T-cell (primary cell): ENCODE measurements at regions not wholly inside any gene's neighbourhood (a gene's known extent, or its start where the extent isn't known, plus 50 kb on each side); places are given as distances from the start of the nearest gene placed in this dataset.

Source experiments
- ATAC-seq, 4 experiments: fragments of 200-7000 bp in 3 of 4; fragments of 150-1000 bp in 1 of 4; cut with Tn5 transposase; replicated peaks in 1 of 4; 1 replicate in 3 of 4; 2 replicates in 1 of 4; pipeline ENCODE4 v1.10.0; 2021; ENCODE audit warnings: moderate library complexity in 3 of 4, mild to moderate bottlenecking in 2 of 4, moderate number of reproducible peaks in 1 of 4
- CTCF ChIA-PET, 2 donors: fragments of 300-600 bp; sonication (Branson Sonifier 250); formaldehyde crosslinking; loops; one replicate each; lab custom pipeline; 2022; ENCODE audit warnings: antibody characterized with exemption in 2 of 2; lab: Charles Lee
- POLR2A ChIA-PET, 2 donors: fragments of 300-600 bp; sonication (Branson Sonifier 250); formaldehyde crosslinking; loops; one replicate each; lab custom pipeline; 2022; ENCODE audit warnings: antibody characterized with exemption in 2 of 2; lab: Charles Lee
- DNase-seq, 35 experiments: peaks; one replicate each; pipeline versions ENCODE4 v3.0.0 to v3.0.0-alpha.2; 2013 to 2023
- H3K27ac ChIP-seq: one replicate; pipeline ENCODE4 v1.5.1; 2013; ENCODE audit warnings: low read length
- H3K27me3 ChIP-seq, 2 experiments: replicated peaks in 1 of 2; 1 replicate in 1 of 2; 2 replicates in 1 of 2; pipeline versions ENCODE4 v1.6.1 to v1.7.0; 2013; ENCODE audit warnings: low read length in 1 of 2, mixed read lengths in 1 of 2; ENCODE audit not compliant: control insufficient read depth in 2 of 2, insufficient read depth in 2 of 2; ENCODE audit errors: extremely low read depth in 1 of 2
- H3K36me3 ChIP-seq, 2 donors: 1 replicate in 1 of 2; 2 replicates in 1 of 2; pipeline versions ENCODE4 v1.6.1 to v1.7.0; 2013; ENCODE audit warnings: low read length in 1 of 2; ENCODE audit not compliant: control insufficient read depth in 2 of 2, insufficient read depth in 1 of 2; ENCODE audit errors: extremely low read depth in 1 of 2
- H3K4me1 ChIP-seq, 2 experiments: 1 replicate in 1 of 2; 2 replicates in 1 of 2; pipeline versions ENCODE4 v1.6.1 to v1.7.0; 2013; ENCODE audit warnings: low read length in 2 of 2, mixed read lengths in 1 of 2; ENCODE audit not compliant: insufficient read depth in 2 of 2, control insufficient read depth in 1 of 2; ENCODE audit errors: extremely low read depth in 1 of 2
- H3K4me3 ChIP-seq, 2 donors: 1 replicate in 1 of 2; 2 replicates in 1 of 2; pipeline versions ENCODE4 v1.5.1 to v1.7.0; 2013; ENCODE audit warnings: mild to moderate bottlenecking in 2 of 2, low read length in 1 of 2, moderate library complexity in 1 of 2; ENCODE audit not compliant: control insufficient read depth in 1 of 2; ENCODE audit errors: extremely low read depth in 1 of 2
- H3K9me3 ChIP-seq: 2 replicates; pipeline ENCODE4 v1.7.0; 2013
- H3K27ac Mint-ChIP-seq, 2 donors: one replicate each; pipeline ENCODE4 v1.8.0; 2020 to 2021; ENCODE audit warnings: mild to moderate bottlenecking in 2 of 2, mixed read lengths in 2 of 2
- H3K27me3 Mint-ChIP-seq, 2 donors: one replicate each; pipeline ENCODE4 v1.8.0; 2021 to 2022; ENCODE audit warnings: mixed read lengths in 2 of 2
- H3K36me3 Mint-ChIP-seq: one replicate; pipeline ENCODE4 v1.8.0; 2021; ENCODE audit warnings: mixed read lengths
- H3K4me1 Mint-ChIP-seq, 3 donors: one replicate each; pipeline ENCODE4 v1.8.0; 2020 to 2022; ENCODE audit warnings: mixed read lengths in 3 of 3, mild to moderate bottlenecking in 1 of 3
- H3K4me3 Mint-ChIP-seq, 3 donors: one replicate each; pipeline ENCODE4 v1.8.0; 2020 to 2022; ENCODE audit warnings: mild to moderate bottlenecking in 3 of 3, mixed read lengths in 3 of 3, moderate library complexity in 3 of 3
- H3K9me3 Mint-ChIP-seq, 3 donors: one replicate each; pipeline ENCODE4 v1.8.0; 2020 to 2022; ENCODE audit warnings: mixed read lengths in 3 of 3
- WGBS: methylation state at CpG from one replicate; pipeline ENCODE4 v1.1.5; 2013; ENCODE audit warnings: missing lambda C conversion rate; ENCODE audit not compliant: insufficient coverage; 5-methylcytosine and 5-hydroxymethylcytosine counted together

DNA sequence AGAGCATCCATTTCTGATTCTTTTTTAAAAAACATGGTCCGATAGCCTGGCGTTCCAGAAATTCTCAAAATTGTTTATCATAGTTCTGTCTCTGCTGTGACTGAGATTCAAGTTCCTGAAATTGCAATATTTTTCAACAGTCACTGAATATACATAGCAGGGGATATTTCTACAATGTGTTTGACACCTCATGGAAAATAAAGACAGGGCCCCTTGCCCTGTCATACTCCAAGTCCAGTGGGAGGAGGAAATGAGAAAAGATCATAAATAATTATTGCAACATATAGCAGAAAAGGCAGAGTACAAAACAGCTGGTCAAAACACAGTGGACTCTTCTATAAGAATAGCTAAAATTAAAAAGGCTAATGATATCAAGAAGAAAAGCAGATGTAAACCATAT lies 234.8 kb upstream of the SPTLC3 start:
- no peaks in the 10 kb centered on the region for H3K9me3 ChIP-seq
- WGBS = 100% methylated on average over 2 of the region's 2 CpGs
- peaks cover 8 to 25% (median 12%) of the 10 kb centered on the region in 3 donors for H3K9me3 Mint-ChIP-seq
- no peaks in the 10 kb centered on the region for H3K36me3 Mint-ChIP-seq
- no peak overlapping the region for H3K27ac Mint-ChIP-seq
- no peak for ATAC-seq
- H3K36me3 ChIP-seq = no peaks in the 10 kb centered on the region
- POLR2A ChIA-PET = no interaction called here
- no peak overlapping the region for H3K27ac ChIP-seq
- H3K27me3 Mint-ChIP-seq = no peaks in the 10 kb centered on the region
- H3K4me3 ChIP-seq = no peak overlapping the region
- no peaks in the 10 kb centered on the region for H3K4me1 Mint-ChIP-seq
- CTCF ChIA-PET = no interaction called here
- no peaks in the 10 kb centered on the region for H3K4me1 ChIP-seq
- no peak for DNase-seq
- H3K27me3 ChIP-seq = no peaks in the 10 kb centered on the region
- H3K4me3 Mint-ChIP-seq = no peak overlapping the region

DNA sequence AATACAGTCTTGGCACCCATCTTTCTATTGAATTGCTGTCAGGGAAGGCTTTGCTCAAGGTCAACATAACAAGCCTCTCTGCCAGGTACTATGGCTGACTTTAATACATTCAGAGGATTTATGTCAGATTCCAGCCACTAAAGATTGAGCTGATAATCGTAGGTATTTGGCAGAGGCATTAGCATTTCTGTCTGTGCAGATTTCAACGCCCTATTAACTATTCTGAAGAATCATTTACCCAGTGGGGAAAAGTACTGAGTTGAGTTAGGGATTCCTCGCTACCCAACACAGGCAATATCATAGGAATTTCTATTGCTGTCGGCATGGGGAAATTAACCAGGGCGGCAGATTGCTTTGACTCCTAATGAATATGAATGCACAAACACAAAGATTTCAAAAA lies 233.7 kb upstream of the SPTLC3 start:
- Mint-ChIP-seq H3K27ac (no peak overlapping the region), H3K36me3 (no peaks in the 10 kb centered on the region), H3K27me3 (no peaks in the 10 kb centered on the region), H3K4me1 (no peaks in the 10 kb centered on the region), H3K4me3 (no peak overlapping the region), H3K9me3 (peaks cover 8 to 21% (median 10%) of the 10 kb centered on the region in 3 donors)
- no peak for DNase-seq
- H3K9me3 ChIP-seq = no peaks in the 10 kb centered on the region
- no peaks in the 10 kb centered on the region for H3K4me1 ChIP-seq
- H3K27me3 ChIP-seq = no peaks in the 10 kb centered on the region
- H3K27ac ChIP-seq = no peak overlapping the region
- POLR2A ChIA-PET = no interaction called here
- H3K36me3 ChIP-seq = no peaks in the 10 kb centered on the region
- no peak for ATAC-seq
- CTCF ChIA-PET = no interaction called here
- H3K4me3 ChIP-seq = no peak overlapping the region
- WGBS = 50% methylated on average over 1 of the region's 5 CpGs

DNA sequence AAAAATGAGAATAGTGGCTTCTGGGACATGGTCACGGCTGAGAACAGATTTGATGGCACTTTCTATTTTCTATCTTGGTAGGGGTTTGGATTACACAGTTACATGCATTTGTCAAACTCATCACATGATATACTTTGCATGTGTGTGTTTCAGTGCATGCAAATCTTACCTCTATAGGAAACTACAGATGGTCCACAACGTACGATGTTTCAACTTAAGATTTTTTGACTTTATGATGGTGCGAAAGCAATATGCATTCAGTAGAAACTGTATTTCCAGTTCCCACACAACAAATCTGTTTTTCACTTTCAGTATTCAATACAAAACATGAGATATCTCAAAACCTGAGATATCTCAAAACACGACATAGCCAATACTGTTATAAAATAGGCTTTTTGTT lies 231.8 kb upstream of the SPTLC3 start:
- H3K4me1 ChIP-seq = no peaks in the 10 kb centered on the region
- Mint-ChIP-seq H3K9me3 (peaks cover 3 to 12% (median 9%) of the 10 kb centered on the region in 3 donors), H3K4me1 (no peaks in the 10 kb centered on the region), H3K4me3 (no peak overlapping the region), H3K36me3 (no peaks in the 10 kb centered on the region), H3K27me3 (no peaks in the 10 kb centered on the region), H3K27ac (no peak overlapping the region)
- no peak overlapping the region for H3K27ac ChIP-seq
- no peaks in the 10 kb centered on the region for H3K27me3 ChIP-seq
- no peaks in the 10 kb centered on the region for H3K36me3 ChIP-seq
- H3K4me3 ChIP-seq = no peak overlapping the region
- ChIA-PET CTCF (no interaction called here), POLR2A (no interaction called here)
- no CpG with 5 or more reads among the region's 5 CpGs for WGBS
- DNase-seq (no peak), ATAC-seq (no peak)
- no peaks in the 10 kb centered on the region for H3K9me3 ChIP-seq

DNA sequence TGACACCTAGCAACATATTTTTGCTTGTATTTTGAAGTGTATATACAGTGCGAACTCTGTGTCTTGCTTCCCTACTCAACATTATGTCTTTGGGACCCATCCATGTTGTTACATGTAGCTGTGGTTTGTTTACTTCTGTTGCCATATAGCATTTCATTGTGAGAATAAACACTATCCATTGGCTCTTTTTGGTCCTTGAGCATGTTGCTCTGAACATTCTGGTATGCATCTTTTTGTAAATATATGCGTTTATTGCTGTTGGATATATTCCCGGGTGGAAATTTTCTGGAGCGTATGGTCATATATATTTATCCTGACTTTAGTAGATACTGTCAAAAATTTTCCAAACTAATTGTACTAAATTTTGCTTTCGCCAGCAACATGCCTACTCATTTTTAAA lies 222.5 kb upstream of the SPTLC3 start:
- ATAC-seq (no peak), DNase-seq (no peak)
- Mint-ChIP-seq H3K4me1 (no peaks in the 10 kb centered on the region), H3K9me3 (peaks cover 2 to 23% (median 9%) of the 10 kb centered on the region in 3 donors), H3K4me3 (no peak overlapping the region), H3K27me3 (peaks cover 0 to 3% of the 10 kb centered on the region in 2 donors), H3K36me3 (no peaks in the 10 kb centered on the region), H3K27ac (no peak overlapping the region)
- ChIA-PET POLR2A (no interaction called here), CTCF (no interaction called here)
- Histone ChIP-seq H3K27me3 (no peaks in the 10 kb centered on the region), H3K4me3 (no peak overlapping the region), H3K4me1 (no peaks in the 10 kb centered on the region), H3K9me3 (no peaks in the 10 kb centered on the region), H3K27ac (no peak overlapping the region), H3K36me3 (no peaks in the 10 kb centered on the region)
- WGBS = no CpG with 5 or more reads among the region's 5 CpGs

DNA sequence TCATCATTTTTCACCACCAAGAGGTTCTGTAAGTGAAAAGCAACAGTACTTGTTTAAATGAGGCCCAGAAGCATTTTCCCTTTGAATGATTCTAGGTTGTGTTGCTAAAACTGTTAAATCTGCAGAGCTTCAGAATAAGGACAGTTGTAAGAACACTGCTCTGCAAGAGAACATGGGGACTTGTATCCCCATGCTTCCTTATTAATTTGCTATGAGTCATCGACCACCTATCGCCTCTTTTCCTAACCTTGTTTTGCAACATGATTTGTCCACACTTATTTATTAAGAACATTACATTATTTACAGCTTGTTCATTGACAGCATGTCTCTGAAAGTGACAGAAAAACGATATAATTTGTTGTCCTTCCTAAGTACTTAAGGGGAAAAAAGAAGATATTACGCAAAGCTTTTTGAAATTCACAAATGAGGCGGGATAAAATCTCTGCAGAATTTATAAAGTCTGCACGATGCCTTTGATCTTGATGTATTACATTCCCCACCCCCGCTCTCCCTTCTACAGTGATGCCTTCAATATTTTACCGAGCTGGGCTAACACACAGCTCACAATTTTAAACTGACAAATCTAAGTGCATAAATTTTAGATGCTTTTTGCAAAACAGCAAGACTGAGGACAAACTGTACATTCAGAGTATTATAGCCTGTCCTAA lies 220.0 kb upstream of the SPTLC3 start:
- H3K9me3 Mint-ChIP-seq = peaks cover 2 to 17% (median 3%) of the 10 kb centered on the region in 3 donors
- POLR2A ChIA-PET = no interaction called here
- DNase-seq (no peak), ATAC-seq (no peak)
- Histone ChIP-seq H3K4me3 (no peak overlapping the region), H3K9me3 (no peaks in the 10 kb centered on the region), H3K36me3 (no peaks in the 10 kb centered on the region), H3K4me1 (no peaks in the 10 kb centered on the region), H3K27me3 (no peaks in the 10 kb centered on the region), H3K27ac (no peak overlapping the region)
- no peaks in the 10 kb centered on the region for H3K36me3 Mint-ChIP-seq
- no peak overlapping the region for H3K4me3 Mint-ChIP-seq
- H3K27me3 Mint-ChIP-seq = peaks cover 0 to 3% of the 10 kb centered on the region in 2 donors
- no peaks in the 10 kb centered on the region for H3K4me1 Mint-ChIP-seq
- no peak overlapping the region for H3K27ac Mint-ChIP-seq
- 95% methylated on average over 6 of the region's 8 CpGs for WGBS
- CTCF ChIA-PET = no interaction called here

DNA sequence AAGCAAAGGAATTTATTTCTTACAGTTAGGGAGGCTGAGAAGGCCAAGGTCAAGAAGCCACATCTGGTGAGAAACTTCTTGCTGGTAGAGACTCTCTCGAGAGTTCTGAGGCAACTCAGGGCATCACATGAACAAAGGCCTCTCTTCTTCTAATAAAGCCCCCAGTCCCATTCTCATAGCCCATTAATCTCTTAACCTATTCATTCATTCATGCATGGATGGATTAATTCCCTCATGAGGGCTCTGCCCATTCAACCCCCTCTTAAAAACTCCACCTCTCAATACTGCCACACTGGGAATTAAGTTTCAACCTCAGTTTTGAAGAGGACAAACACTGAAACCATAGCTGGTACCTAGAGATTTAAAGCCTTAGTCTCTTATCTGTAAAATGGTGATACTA lies 217.9 kb upstream of the SPTLC3 start:
- no peak overlapping the region for H3K27ac Mint-ChIP-seq
- Histone ChIP-seq H3K27ac (no peak overlapping the region), H3K4me1 (no peaks in the 10 kb centered on the region), H3K27me3 (no peaks in the 10 kb centered on the region), H3K36me3 (no peaks in the 10 kb centered on the region), H3K9me3 (no peaks in the 10 kb centered on the region), H3K4me3 (no peak overlapping the region)
- POLR2A ChIA-PET = no interaction called here
- H3K9me3 Mint-ChIP-seq = peaks cover 0 to 13% (median 2%) of the 10 kb centered on the region in 3 donors
- no peaks in the 10 kb centered on the region for H3K36me3 Mint-ChIP-seq
- no peak overlapping the region for H3K4me3 Mint-ChIP-seq
- no peak for ATAC-seq
- H3K4me1 Mint-ChIP-seq = no peaks in the 10 kb centered on the region
- WGBS = 83% methylated on average over 1 of the region's 1 CpG
- CTCF ChIA-PET = no interaction called here
- DNase-seq = no peak
- H3K27me3 Mint-ChIP-seq = peaks cover 0 to 3% of the 10 kb centered on the region in 2 donors

DNA sequence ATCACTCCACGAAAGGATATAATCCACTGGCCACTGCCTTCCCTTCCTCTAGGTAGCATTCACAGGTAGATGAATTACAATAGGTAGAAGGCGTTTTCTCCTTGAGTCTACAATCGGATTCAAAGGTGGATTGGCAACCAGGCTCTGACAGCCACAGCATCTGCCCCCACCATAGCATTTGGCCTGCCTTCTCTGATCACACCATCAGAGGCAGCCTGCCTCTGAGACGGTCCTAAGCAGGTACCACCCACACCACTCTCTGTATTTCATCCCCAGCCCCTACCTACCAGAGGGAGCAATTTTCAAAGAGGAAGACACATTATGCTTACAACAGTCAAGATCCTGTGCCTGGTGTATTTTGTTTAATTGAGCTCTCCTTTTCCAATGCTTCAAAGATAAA lies 210.5 kb upstream of the SPTLC3 start:
- no peak overlapping the region for H3K27ac ChIP-seq
- no peak overlapping the region for H3K4me3 ChIP-seq
- peaks cover 4 to 20% (median 6%) of the 10 kb centered on the region in 3 donors for H3K9me3 Mint-ChIP-seq
- ChIA-PET POLR2A (no interaction called here), CTCF (interaction anchor here in 1 of 2 donors (0.6 kb wide), 1 partner anchor 9 kb away, joined by 3 read pairs; no protein-coding TSS in a partner anchor)
- H3K36me3 ChIP-seq = no peaks in the 10 kb centered on the region
- H3K4me1 ChIP-seq = no peaks in the 10 kb centered on the region
- WGBS = no CpG with 5 or more reads among the region's 4 CpGs
- ATAC-seq = no peak
- no peaks in the 10 kb centered on the region for H3K4me1 Mint-ChIP-seq
- H3K9me3 ChIP-seq = no peaks in the 10 kb centered on the region
- H3K27ac Mint-ChIP-seq = no peak overlapping the region
- H3K4me3 Mint-ChIP-seq = no peak overlapping the region
- H3K27me3 Mint-ChIP-seq = no peaks in the 10 kb centered on the region
- H3K27me3 ChIP-seq = no peaks in the 10 kb centered on the region
- no peak for DNase-seq
- no peaks in the 10 kb centered on the region for H3K36me3 Mint-ChIP-seq
